Liver (tissue), 8 donors: ENCODE measurements at regions not wholly inside any gene's neighbourhood (a gene's known extent, or its start where the extent isn't known, plus 50 kb on each side); places are given as distances from the start of the nearest gene placed in this dataset.

Source experiments
- DNase-seq: peaks from one replicate; pipeline ENCODE4 v3.0.0-alpha.2; 2017; ENCODE audit warnings: low spot score
- H3K27ac ChIP-seq, 2 donors: one replicate each; pipeline ENCODE4 v1.7.0; 2013; ENCODE audit warnings: inconsistent platforms in 2 of 2, low read length in 2 of 2, control low read depth in 1 of 2, low read depth in 1 of 2, mild to moderate bottlenecking in 1 of 2
- H3K27me3 ChIP-seq, 4 donors: one replicate each; pipeline versions ENCODE4 v1.6.1 to v1.7.0; 2013; ENCODE audit warnings: low read length in 3 of 4, inconsistent platforms in 1 of 4, mild to moderate bottlenecking in 1 of 4, moderate library complexity in 1 of 4; ENCODE audit not compliant: control insufficient read depth in 4 of 4, insufficient read depth in 4 of 4
- H3K36me3 ChIP-seq, 4 donors: one replicate each; pipeline versions ENCODE4 v1.6.1 to v1.7.0; 2013; ENCODE audit warnings: low read length in 3 of 4, mild to moderate bottlenecking in 3 of 4, low read depth in 1 of 4, moderate library complexity in 1 of 4; ENCODE audit not compliant: control insufficient read depth in 4 of 4, insufficient read depth in 3 of 4
- H3K4me1 ChIP-seq, 4 donors: one replicate each; pipeline versions ENCODE4 v1.6.1 to v1.7.0; 2013; ENCODE audit warnings: low read length in 3 of 4, mild to moderate bottlenecking in 3 of 4, moderate library complexity in 1 of 4; ENCODE audit not compliant: control insufficient read depth in 4 of 4, insufficient read depth in 4 of 4
- H3K4me3 ChIP-seq, 3 donors: one replicate each; pipeline versions ENCODE4 v1.6.1 to v1.7.0; 2013; ENCODE audit warnings: low read length in 3 of 3, control low read depth in 1 of 3, low read depth in 1 of 3, mild to moderate bottlenecking in 1 of 3
- H3K9ac ChIP-seq, 2 donors: one replicate each; pipeline ENCODE4 v1.7.0; 2013; ENCODE audit warnings: low read length in 2 of 2, mild to moderate bottlenecking in 2 of 2, moderate library complexity in 2 of 2, control low read depth in 1 of 2, low read depth in 1 of 2
- H3K9me3 ChIP-seq, 4 donors: one replicate each; pipeline versions ENCODE4 v1.6.1 to v1.7.0; 2013; ENCODE audit warnings: low read length in 3 of 4; ENCODE audit not compliant: control insufficient read depth in 4 of 4
- EGR1 ChIP-seq, 2 donors: IDR thresholded peaks; 2 replicates each; pipeline ENCODE4 v1.6.1; 2016 to 2018; ENCODE audit warnings: antibody characterized with exemption in 2 of 2, low read depth in 2 of 2
- FOXA1 ChIP-seq: IDR thresholded peaks from 2 replicates; pipeline ENCODE4 v1.6.1; 2016; ENCODE audit warnings: antibody characterized with exemption
- FOXA2 ChIP-seq: IDR thresholded peaks from 2 replicates; pipeline ENCODE4 v1.6.1; 2016; ENCODE audit warnings: antibody characterized with exemption
- GABPA ChIP-seq, 2 donors: IDR thresholded peaks in 1 of 2; conservative IDR thresholded peaks in 1 of 2; 2 replicates each; pipeline ENCODE4 v1.6.1; 2016; ENCODE audit warnings: antibody characterized with exemption in 2 of 2, mild to moderate bottlenecking in 1 of 2, moderate library complexity in 1 of 2
- HNF4A ChIP-seq, 2 donors: conservative IDR thresholded peaks; 2 replicates each; pipeline ENCODE4 v1.6.1; 2016; ENCODE audit warnings: antibody characterized with exemption in 2 of 2, mild to moderate bottlenecking in 2 of 2
- HNF4G ChIP-seq: IDR thresholded peaks from 2 replicates; pipeline ENCODE4 v1.6.1; 2016; ENCODE audit warnings: antibody characterized with exemption
- JUND ChIP-seq, 2 donors: IDR thresholded peaks; 2 replicates each; pipeline ENCODE4 v1.6.1; 2016; ENCODE audit warnings: antibody characterized with exemption in 2 of 2
- NR2F2 ChIP-seq: IDR thresholded peaks from 2 replicates; pipeline ENCODE4 v1.6.1; 2016; ENCODE audit warnings: antibody characterized with exemption
- RAD21 ChIP-seq, 2 donors: IDR thresholded peaks; 2 replicates each; pipeline ENCODE4 v1.6.1; 2016; ENCODE audit warnings: antibody characterized with exemption in 2 of 2, mild to moderate bottlenecking in 2 of 2
- RXRA ChIP-seq, 2 donors: IDR thresholded peaks; 2 replicates each; pipeline ENCODE4 v1.6.1; 2017 to 2018; ENCODE audit warnings: antibody characterized with exemption in 2 of 2, mild to moderate bottlenecking in 1 of 2
- SP1 ChIP-seq: IDR thresholded peaks from 2 replicates; pipeline ENCODE4 v1.6.1; 2018; ENCODE audit warnings: antibody characterized with exemption, mild to moderate bottlenecking
- TAF1 ChIP-seq: conservative IDR thresholded peaks from 2 replicates; pipeline ENCODE4 v1.6.1; 2016; ENCODE audit warnings: antibody characterized with exemption, mild to moderate bottlenecking
- YY1 ChIP-seq: IDR thresholded peaks from 2 replicates; pipeline ENCODE4 v1.6.1; 2016; ENCODE audit warnings: antibody characterized with exemption, mild to moderate bottlenecking
- WGBS: extraction: QIAGEN DNeasy Blood & Tissue Kit; methylation state at CpG from one replicate; pipeline ENCODE4 v1.1.7; 2013; 5-methylcytosine and 5-hydroxymethylcytosine counted together
- TF ChIP-seq, protein P1 (sequence below): IDR thresholded peaks from 2 replicates; pipeline ENCODE4 v1.6.1; 2016; ENCODE audit warnings: antibody characterized with exemption
- TF ChIP-seq, protein P2 (sequence below): IDR thresholded peaks from 2 replicates; pipeline ENCODE4 v1.6.1; 2016; ENCODE audit warnings: antibody characterized with exemption, mild to moderate bottlenecking
- TF ChIP-seq, protein P3 (sequence below): IDR thresholded peaks from 2 replicates; pipeline ENCODE4 v1.6.1; 2016; ENCODE audit warnings: antibody characterized with exemption
- TF ChIP-seq, protein P4 (sequence below): fragments of 150-350 bp; IDR thresholded peaks from 2 replicates; pipeline ENCODE4 v1.5.1; 2017; ENCODE audit warnings: improper control_type of control experiment, low read depth, low read length; ENCODE audit not compliant: missing input control
- TF ChIP-seq, protein P5 (sequence below): IDR thresholded peaks from 2 replicates; pipeline ENCODE4 v1.6.1; 2016; ENCODE audit warnings: antibody characterized with exemption
- donor health status: healthy.
- donor health status: healthy.
- donor health status: healthy.
- donor health status: healthy.
- donor health status: healthy.

DNA sequence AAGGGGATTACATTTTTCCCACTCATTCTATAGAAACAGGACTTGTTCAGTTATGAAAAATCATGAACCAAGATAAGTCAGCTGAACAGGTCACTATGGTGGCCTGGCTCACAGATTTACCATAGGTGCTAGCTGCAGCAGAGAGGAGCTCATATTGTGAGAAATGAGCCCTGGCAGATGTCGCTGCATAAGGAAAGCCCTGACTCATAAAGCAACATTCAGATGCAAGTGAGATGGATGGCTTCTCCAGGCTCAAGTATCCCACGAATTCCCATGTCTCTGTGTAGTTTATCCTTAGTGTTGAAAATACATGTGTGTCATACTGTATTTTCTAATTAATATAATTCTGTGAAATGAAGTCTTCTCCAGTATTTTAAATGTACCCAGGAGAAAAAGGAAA lies 115.0 kb upstream of the LHCGR start:
- TF ChIP-seq, protein P1, sequence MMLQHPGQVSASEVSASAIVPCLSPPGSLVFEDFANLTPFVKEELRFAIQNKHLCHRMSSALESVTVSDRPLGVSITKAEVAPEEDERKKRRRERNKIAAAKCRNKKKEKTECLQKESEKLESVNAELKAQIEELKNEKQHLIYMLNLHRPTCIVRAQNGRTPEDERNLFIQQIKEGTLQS, result no peak
- TF ChIP-seq, protein P2, sequence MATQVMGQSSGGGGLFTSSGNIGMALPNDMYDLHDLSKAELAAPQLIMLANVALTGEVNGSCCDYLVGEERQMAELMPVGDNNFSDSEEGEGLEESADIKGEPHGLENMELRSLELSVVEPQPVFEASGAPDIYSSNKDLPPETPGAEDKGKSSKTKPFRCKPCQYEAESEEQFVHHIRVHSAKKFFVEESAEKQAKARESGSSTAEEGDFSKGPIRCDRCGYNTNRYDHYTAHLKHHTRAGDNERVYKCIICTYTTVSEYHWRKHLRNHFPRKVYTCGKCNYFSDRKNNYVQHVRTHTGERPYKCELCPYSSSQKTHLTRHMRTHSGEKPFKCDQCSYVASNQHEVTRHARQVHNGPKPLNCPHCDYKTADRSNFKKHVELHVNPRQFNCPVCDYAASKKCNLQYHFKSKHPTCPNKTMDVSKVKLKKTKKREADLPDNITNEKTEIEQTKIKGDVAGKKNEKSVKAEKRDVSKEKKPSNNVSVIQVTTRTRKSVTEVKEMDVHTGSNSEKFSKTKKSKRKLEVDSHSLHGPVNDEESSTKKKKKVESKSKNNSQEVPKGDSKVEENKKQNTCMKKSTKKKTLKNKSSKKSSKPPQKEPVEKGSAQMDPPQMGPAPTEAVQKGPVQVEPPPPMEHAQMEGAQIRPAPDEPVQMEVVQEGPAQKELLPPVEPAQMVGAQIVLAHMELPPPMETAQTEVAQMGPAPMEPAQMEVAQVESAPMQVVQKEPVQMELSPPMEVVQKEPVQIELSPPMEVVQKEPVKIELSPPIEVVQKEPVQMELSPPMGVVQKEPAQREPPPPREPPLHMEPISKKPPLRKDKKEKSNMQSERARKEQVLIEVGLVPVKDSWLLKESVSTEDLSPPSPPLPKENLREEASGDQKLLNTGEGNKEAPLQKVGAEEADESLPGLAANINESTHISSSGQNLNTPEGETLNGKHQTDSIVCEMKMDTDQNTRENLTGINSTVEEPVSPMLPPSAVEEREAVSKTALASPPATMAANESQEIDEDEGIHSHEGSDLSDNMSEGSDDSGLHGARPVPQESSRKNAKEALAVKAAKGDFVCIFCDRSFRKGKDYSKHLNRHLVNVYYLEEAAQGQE, result no peak
- TF ChIP-seq EGR1 (IDR thresholded peaks at IDR 0.05; ENCODE audit: low read depth in 2 of 2) (no peak), YY1 (no peak), FOXA2 (no peak), TAF1 (no peak), NR2F2 (no peak), HNF4G (no peak), JUND (IDR thresholded peaks at IDR 0.05) (no peak), HNF4A (conservative IDR thresholded peaks at IDR 0.05) (no peak)
- peaks cover 0 to 2% (median 0%) of the 10 kb centered on the region in 4 donors for H3K27me3 ChIP-seq
- H3K27ac ChIP-seq, result no peak overlapping the region
- no peak overlapping the region for H3K4me3 ChIP-seq
- WGBS, result 64% methylated on average over 2 of the region's 2 CpGs
- H3K36me3 ChIP-seq, result no peaks in the 10 kb centered on the region
- no peaks in the 10 kb centered on the region for H3K9me3 ChIP-seq
- H3K4me1 ChIP-seq, result no peaks in the 10 kb centered on the region
- H3K9ac ChIP-seq, result no peak overlapping the region
- no peak for DNase-seq

DNA sequence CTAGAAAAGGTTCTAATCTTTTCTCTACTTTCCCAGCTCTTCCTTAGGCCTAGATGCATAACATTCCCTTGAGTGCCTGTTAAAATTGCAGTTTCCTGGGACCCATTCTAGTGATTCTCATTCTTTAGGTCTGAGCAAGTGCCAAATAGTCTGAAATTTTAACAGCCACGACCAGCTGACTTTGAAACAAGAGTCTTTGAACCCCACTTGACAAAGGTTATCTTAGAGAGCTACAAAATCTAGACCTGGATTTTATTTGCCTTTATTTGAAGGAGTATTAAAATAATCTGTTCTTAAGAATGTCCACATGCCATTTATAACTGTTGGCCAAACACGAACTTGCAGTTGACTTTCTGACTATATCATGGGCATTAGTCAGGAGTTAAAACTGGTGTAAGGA lies 110.2 kb upstream of the LHCGR start:
- no peak overlapping the region for H3K9ac ChIP-seq
- WGBS, result 63% methylated on average over 2 of the region's 2 CpGs
- TF ChIP-seq JUND (IDR thresholded peaks at IDR 0.05) (no peak), NR2F2 (no peak), GABPA (IDR thresholded peaks at IDR 0.05 in 1 of 2, conservative IDR thresholded peaks at IDR 0.05 in 1 of 2) (no peak), EGR1 (IDR thresholded peaks at IDR 0.05; ENCODE audit: low read depth in 2 of 2) (no peak), HNF4G (no peak), RAD21 (IDR thresholded peaks at IDR 0.05) (no peak), FOXA2 (no peak), HNF4A (conservative IDR thresholded peaks at IDR 0.05) (no peak), FOXA1 (no peak), SP1 (no peak), TAF1 (no peak), YY1 (no peak), RXRA (IDR thresholded peaks at IDR 0.05) (no peak)
- TF ChIP-seq, protein P3, sequence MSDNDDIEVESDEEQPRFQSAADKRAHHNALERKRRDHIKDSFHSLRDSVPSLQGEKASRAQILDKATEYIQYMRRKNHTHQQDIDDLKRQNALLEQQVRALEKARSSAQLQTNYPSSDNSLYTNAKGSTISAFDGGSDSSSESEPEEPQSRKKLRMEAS, result no peak
- TF ChIP-seq, protein P1, result no peak
- TF ChIP-seq, protein P4, sequence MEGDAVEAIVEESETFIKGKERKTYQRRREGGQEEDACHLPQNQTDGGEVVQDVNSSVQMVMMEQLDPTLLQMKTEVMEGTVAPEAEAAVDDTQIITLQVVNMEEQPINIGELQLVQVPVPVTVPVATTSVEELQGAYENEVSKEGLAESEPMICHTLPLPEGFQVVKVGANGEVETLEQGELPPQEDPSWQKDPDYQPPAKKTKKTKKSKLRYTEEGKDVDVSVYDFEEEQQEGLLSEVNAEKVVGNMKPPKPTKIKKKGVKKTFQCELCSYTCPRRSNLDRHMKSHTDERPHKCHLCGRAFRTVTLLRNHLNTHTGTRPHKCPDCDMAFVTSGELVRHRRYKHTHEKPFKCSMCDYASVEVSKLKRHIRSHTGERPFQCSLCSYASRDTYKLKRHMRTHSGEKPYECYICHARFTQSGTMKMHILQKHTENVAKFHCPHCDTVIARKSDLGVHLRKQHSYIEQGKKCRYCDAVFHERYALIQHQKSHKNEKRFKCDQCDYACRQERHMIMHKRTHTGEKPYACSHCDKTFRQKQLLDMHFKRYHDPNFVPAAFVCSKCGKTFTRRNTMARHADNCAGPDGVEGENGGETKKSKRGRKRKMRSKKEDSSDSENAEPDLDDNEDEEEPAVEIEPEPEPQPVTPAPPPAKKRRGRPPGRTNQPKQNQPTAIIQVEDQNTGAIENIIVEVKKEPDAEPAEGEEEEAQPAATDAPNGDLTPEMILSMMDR, result no peak
- TF ChIP-seq, protein P5, sequence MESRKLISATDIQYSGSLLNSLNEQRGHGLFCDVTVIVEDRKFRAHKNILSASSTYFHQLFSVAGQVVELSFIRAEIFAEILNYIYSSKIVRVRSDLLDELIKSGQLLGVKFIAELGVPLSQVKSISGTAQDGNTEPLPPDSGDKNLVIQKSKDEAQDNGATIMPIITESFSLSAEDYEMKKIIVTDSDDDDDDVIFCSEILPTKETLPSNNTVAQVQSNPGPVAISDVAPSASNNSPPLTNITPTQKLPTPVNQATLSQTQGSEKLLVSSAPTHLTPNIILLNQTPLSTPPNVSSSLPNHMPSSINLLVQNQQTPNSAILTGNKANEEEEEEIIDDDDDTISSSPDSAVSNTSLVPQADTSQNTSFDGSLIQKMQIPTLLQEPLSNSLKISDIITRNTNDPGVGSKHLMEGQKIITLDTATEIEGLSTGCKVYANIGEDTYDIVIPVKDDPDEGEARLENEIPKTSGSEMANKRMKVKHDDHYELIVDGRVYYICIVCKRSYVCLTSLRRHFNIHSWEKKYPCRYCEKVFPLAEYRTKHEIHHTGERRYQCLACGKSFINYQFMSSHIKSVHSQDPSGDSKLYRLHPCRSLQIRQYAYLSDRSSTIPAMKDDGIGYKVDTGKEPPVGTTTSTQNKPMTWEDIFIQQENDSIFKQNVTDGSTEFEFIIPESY, result no peak
- TF ChIP-seq, protein P2, result no peak

More for the DNA sequence above, 110.2 kb upstream of the LHCGR start:
- DNase-seq, result no peak
- Histone ChIP-seq H3K27ac (no peak overlapping the region), H3K4me3 (no peak overlapping the region), H3K36me3 (no peaks in the 10 kb centered on the region), H3K27me3 (peaks cover 0 to 2% (median 0%) of the 10 kb centered on the region in 4 donors), H3K4me1 (no peaks in the 10 kb centered on the region), H3K9me3 (no peaks in the 10 kb centered on the region)
